SHP77 (cell line): ENCODE measurements at regions not wholly inside any gene's neighbourhood (a gene's known extent, or its start where the extent isn't known, plus 50 kb on each side); places are given as distances from the start of the nearest gene placed in this dataset.
A peak's percentile ranks its signal among the peaks of the same experiment; 100 is the strongest.

Experiments used
- DNase-seq, 2 experiments: peaks; one replicate each; lab custom pipeline; 2025; lab: John Stamatoyannopoulos, UW

DNA sequence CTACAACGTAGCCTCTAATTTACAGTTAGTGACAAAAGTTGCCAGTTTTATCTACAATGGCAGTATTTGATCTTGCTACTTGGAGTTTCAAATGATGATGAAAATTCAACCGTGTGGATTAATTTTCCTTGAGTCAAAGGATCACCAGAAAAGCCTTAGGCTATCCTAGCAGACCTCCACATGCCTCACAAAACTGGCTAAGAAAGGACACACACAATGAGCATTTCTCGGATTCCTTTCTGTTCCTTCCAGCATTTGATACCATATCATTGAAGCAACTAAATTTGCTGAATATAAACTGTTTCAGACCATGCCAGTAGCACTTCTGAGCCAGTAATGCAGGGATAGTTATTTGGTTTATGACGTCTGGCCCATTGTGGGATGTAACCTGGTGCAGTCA is 587.4 kb upstream of the MDFIC2 start:
- no peak for DNase-seq

- DNase-seq, result no peak
Observed at GRCh38 chr3:70890020-70890394, 577.6 kb upstream of the MDFIC2 start.

DNA sequence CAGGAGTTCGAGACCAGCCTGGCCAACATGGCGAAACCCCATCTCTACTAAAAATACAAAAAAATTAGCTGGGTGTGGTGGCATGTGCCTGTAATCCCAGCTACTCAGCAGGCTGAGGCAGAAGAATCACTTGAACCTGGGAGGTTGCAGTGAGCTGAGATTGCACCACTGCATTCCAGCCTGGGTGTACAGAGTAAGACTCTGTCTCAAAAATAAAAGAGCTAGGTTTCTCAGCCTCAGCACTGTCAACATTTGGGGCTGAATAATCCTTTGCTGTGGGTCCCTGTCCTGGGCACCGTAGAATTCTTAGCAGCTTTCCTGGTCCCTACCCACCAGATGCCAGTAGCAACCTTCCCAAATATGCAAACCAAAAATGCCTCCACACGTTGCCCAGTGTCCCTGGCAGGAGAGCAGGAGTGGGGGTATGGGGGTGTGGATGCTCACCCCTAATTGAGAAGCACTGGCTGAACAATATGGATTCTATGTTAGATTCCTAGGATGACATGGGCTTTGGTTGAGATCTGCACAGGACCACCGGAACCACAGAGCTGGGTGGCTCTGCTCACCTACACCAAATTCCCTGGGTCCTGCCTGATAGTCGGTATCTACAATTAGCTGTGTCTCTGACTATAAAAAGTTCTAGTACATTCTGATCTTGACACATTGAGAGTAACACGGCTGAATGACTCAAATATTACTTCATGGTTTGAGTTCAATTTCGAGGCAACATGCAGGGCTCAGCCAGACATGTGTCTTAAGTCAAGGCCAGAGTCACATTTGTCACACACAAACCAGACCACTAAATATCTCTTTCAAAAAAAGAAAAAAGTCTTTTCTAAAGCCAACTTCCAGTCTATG is 577.0 kb upstream of the MDFIC2 start:
- no peak for DNase-seq

- DNase-seq, result no peak
Observed at GRCh38 chr3:70885636-70886035, 573.2 kb upstream of the MDFIC2 start.

DNA sequence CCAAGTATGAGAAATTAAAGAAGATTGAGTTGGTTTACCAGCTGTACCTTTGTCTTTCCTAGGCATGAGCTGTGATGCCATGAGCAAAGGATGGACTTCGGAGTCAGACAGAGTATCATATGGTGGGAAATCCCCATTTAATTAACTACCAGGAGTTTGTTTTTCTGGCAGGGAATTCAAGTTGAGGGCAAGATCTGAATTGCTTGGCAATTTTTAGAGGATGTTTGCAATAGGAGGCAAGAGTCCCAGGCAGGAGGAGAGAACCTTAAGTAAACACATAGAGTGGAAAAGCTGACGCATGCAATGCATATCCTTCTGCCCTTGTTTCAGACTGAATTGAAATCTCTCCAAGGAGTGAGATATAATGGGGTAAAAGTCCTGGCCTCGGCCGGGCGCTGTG is 569.7 kb upstream of the MDFIC2 start:
- DNase-seq, result peak; percentile 2 to 4

GRCh38 chr3:70880421-70880820 is 568.0 kb upstream of the MDFIC2 start:
- DNase-seq, result no peak

DNA sequence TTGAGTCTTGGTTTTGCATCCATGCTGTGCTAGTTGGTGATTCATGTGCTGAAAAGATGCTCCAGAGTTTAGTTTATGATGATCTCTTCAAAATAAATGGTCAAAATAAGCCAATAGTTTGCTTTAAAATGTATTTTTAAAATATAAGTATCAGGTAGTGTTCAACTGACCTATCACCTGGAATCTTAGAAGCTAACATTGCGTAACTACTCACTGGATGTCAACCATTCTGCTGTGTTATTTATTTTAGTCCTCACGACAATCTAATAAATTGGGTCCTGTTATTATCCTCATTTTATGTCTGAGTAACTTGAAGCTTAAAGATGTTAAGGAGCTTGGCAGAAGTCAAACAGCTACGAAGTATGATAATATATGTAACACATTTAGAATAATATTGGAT is 563.7 kb upstream of the MDFIC2 start:
- DNase-seq, result no peak

- no peak for DNase-seq
Observed at GRCh38 chr3:70874196-70874595, 561.8 kb upstream of the MDFIC2 start.

- no peak for DNase-seq
Observed at GRCh38 chr3:70873686-70874085, 561.2 kb upstream of the MDFIC2 start.

GRCh38 chr3:70871909-70872656 is 559.6 kb upstream of the MDFIC2 start:
- DNase-seq, result no peak

DNA sequence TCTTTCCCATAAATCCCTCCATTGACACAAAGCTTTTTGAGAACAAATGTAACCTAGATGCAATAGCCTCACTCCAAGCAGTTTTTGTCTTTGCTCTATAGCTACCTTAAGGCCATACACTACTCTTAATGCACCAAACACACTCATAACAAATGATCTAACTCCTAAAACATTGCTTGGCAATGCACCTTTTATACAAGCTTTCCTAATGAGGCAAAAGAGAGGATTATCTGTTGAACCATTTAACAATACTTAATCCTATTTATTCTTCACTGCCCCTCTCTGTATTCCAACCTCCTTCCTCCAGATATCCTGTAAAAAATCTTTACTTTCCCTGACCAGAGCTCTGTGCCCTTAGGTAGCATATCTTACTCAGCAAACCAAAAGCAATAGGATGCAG is 558.1 kb upstream of the MDFIC2 start:
- DNase-seq, result no peak

DNA sequence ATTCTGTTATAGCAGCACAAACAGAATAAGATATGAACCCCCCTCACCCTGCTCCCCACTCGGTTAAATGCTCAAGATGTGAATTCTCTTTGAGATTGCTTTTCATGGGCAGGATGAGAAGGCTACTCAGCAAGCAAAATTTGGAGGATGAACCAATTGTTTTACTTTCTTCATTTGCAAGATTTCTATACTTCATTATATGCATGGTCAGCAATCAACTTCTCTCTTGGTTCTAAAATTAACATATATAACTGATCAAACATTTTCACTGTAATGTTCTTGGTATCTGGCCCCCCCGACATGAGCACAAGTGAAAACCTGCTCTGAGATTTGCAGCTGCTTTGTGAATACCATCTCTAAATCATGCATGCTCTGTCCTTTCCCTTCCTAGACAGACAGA is 556.1 kb upstream of the MDFIC2 start:
- DNase-seq, result no peak

DNA sequence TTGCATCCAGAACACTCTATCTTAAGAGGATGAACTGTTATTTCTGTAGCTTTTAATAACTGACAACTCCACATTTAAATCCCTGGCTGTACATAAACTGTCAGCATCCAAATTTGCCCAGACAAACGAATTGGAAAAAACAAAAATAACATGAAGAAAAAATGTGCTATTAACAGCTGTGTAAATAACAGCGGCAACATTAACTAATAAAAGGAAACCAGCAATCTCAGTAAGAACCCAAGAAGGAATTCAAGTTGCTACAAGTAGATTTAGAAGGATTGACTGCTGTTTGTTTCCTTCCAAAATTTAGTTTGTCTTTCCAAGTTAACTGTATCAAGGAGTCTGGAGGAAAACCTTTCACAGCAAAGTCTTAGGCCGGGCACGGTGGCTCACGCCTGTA is 550.6 kb upstream of the MDFIC2 start:
- no peak for DNase-seq

DNA sequence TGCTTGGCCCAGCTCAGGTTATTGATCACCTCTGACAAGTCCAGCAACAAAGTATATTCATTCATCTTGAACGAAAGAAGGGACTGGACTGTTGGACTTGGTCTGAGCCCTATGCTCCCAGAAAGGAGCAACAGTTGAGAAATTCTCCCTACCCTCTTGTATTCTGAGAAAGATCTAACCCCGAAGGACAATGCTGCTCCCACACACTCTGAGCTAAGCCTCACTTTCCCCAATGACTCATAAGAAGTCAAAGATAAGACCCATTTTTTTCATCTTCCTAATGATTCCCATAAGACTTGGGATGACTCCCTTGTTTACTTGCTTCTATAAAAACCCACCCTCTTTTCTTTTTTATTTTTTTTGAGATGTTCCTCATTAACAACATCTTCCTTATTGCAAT is 549.4 kb upstream of the MDFIC2 start:
- no peak for DNase-seq

DNA sequence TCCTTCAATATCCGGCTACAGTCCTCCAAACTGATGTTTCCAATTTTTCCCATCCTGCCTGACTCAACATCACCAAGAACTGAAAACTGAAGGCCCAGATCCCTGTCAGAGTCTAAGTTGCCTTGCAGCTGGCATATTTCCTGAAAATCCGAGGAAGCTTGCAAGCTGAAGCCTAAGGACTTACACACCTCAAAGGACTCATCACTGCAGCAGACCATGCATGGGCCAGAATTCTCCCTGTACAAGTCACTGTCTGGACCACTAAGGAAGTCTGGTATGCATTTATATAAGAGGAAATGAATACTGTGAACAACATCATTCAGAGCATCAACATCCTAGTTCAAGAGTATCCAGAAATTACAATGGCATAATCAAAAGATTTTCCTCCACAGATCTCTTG is 548.8 kb upstream of the MDFIC2 start:
- DNase-seq, result no peak

DNA sequence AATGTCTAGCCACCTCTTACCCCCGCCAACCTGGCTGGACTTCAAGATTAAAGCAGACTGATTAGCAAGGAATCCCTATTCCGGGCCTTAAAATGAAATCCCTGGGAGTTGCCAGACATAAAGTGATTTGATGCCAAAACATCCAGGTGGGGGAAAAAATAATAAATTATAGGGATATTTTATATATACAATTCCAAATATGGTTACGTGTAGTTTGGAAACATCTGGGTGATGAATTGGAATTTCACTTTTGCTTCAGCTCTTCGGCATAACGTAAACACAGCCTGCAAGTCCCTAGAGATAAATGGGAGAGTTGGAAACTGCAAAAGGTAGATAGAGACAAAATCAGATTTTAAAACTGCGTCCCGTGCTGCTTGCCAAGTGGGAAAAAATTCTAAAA is 545.5 kb upstream of the MDFIC2 start:
- DNase-seq, result no peak

GRCh38 chr3:70856414-70857162 is 544.1 kb upstream of the MDFIC2 start:
- DNase-seq, result no peak

DNA sequence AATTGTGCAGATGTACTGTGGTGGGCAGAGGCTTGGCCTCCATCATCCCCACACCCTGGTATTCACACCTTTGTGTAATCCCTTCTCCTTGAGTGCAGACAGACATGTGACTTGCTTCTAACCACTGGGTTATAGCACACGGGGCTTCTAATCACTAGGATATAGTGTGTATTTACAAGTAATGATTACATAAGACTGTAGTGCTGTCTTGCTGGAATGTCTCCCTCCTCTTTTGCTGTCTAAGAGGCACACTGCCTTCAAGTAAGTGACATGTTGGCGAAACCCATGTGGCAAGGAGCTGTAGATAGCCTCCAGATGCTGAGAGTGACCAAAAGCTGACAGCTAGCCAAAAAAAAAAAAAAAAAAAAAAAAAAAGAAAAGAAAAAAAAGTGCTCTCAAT is 542.7 kb upstream of the MDFIC2 start:
- DNase-seq, result no peak

GRCh38 chr3:70854108-70854507 is 541.7 kb upstream of the MDFIC2 start:
- DNase-seq, result no peak

GRCh38 chr3:70853161-70853944 is 540.9 kb upstream of the MDFIC2 start:
- no peak for DNase-seq

- DNase-seq, result peak in 1 of 2 experiments; percentile 10
Observed at GRCh38 chr3:70849911-70850699, 537.7 kb upstream of the MDFIC2 start.
